ENCODE measurements at regions not wholly inside any gene's neighbourhood (a gene's known extent, or its start where the extent isn't known, plus 50 kb on each side); places are given as distances from the start of the nearest gene placed in this dataset.

DNA sequence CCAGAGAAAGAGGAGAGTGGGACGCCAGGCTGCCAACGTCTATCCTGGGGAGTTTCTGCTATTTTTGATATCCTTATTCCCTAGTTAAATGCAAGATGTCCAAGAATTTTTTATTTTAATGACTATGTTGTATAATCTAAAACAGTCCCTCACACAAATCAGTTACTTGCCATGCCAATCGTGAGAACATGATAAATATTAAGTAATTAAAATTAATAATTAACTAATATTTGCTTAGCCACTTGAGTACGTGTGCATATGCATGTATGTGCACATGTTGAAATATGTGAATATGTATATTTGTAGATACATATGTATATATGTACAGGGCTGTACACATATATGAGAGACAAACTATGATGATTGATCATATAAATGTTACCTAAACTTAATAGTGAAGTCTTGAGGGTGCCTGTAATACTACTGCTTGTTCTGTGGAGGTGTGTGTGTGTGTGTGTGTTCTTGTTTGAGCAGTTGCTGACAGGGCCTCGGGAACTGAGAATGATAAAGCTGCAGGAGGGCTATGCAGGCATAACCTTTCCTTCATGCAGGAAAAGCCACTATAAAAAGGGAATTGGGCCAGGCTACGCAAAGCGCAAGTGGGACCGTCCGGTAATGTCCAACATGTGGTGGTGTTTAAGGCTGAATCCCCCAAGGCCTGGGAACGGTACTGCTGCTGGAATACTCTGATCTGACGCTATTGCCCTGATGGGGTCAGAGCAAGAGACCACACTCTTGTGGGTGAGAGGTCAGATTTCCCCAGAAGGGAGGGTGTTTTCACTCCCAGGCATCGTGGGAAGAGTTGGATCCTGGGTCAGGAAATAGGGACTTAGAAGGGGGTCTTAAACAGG lies 148.3 kb upstream of the TBX18 start:
- Histone ChIP-seq H3K9me3 (replicated peaks; ENCODE audit: insufficient read depth, low read length) (no peaks in the 10 kb centered on the region), H3K9me2 (replicated peaks; ENCODE audit: insufficient read depth, low read length) (no peaks in the 10 kb centered on the region), H3K4me2 (ENCODE audit: low read depth, low read length) (no peak overlapping the region), H3K27ac (ENCODE audit: low read length) (no peak overlapping the region), H3K4me3 (ENCODE audit: low read length) (no peak overlapping the region), H3K27me3 (replicated peaks; ENCODE audit: insufficient read depth, low read length) (no peaks in the 10 kb centered on the region), H3K79me2 (ENCODE audit: low read length) (no peaks in the 10 kb centered on the region), H3K9ac (ENCODE audit: low read length) (no peak overlapping the region), H3K36me3 (replicated peaks; ENCODE audit: insufficient read depth, low read length) (no peaks in the 10 kb centered on the region), H4K20me1 (ENCODE audit: insufficient read depth, low read length) (no peaks in the 10 kb centered on the region), H2AFZ (ENCODE audit: low read length) (no peak overlapping the region), H3F3A (ENCODE audit: insufficient read depth, low read length) (no peaks in the 10 kb centered on the region), H3K4me1 (ENCODE audit: low read length) (peaks cover 4% of the 10 kb centered on the region; the same call in 1 of the 2 replicates)
- TF ChIP-seq, protein P1, sequence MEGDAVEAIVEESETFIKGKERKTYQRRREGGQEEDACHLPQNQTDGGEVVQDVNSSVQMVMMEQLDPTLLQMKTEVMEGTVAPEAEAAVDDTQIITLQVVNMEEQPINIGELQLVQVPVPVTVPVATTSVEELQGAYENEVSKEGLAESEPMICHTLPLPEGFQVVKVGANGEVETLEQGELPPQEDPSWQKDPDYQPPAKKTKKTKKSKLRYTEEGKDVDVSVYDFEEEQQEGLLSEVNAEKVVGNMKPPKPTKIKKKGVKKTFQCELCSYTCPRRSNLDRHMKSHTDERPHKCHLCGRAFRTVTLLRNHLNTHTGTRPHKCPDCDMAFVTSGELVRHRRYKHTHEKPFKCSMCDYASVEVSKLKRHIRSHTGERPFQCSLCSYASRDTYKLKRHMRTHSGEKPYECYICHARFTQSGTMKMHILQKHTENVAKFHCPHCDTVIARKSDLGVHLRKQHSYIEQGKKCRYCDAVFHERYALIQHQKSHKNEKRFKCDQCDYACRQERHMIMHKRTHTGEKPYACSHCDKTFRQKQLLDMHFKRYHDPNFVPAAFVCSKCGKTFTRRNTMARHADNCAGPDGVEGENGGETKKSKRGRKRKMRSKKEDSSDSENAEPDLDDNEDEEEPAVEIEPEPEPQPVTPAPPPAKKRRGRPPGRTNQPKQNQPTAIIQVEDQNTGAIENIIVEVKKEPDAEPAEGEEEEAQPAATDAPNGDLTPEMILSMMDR (IDR thresholded peaks at IDR 0.05; ENCODE audit: low read length) = no peak
- TF ChIP-seq EZH2 (optimal IDR thresholded peaks at IDR 0.05; ENCODE audit: low read depth, low read length) (no peak), EZH2phosphoT487 (IDR thresholded peaks at IDR 0.05; ENCODE audit: low read length) (no peak)
- no peak for DNase-seq

DNA sequence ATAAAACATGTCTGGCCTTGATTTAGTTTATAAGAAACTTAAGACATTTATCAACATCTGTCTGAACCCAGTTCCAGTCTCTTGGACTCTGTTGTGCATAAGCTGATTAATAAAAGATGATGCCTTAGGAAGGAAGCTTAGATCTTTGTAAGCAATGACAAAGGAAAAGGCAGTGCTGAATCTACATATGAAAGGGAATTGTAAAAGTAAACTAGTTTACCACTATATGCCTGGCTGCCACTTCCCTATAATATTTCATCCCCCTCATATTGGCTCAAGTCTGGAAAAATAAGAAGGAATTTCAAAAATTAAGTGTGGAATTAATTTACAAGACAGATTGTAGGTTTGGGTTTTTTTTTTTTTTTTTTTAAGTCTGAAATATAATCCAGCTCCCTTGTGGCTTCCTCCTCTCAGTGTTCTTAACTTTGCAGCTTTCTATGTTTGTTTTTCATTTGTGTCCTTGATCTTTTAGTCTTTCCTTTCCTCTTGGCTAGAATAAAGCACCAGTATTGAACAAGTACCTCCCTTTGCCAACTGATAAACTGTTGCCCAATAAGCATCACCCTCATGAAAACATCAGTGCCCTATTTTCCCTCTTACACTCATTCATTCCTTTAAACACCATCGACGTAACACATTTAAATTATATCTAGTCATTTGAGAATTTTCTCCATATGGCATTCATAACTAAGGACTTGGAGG lies 146.7 kb upstream of the TBX18 start:
- Histone ChIP-seq H3K27ac (ENCODE audit: low read length) (no peak overlapping the region), H3K36me3 (replicated peaks; ENCODE audit: insufficient read depth, low read length) (no peaks in the 10 kb centered on the region), H3K9me2 (replicated peaks; ENCODE audit: insufficient read depth, low read length) (no peaks in the 10 kb centered on the region), H3K4me3 (ENCODE audit: low read length) (no peak overlapping the region), H3F3A (ENCODE audit: insufficient read depth, low read length) (no peaks in the 10 kb centered on the region), H3K4me1 (ENCODE audit: low read length) (peaks cover 4% of the 10 kb centered on the region; the same call in 1 of the 2 replicates), H3K79me2 (ENCODE audit: low read length) (no peaks in the 10 kb centered on the region), H3K4me2 (ENCODE audit: low read depth, low read length) (no peak overlapping the region), H4K20me1 (ENCODE audit: insufficient read depth, low read length) (no peaks in the 10 kb centered on the region), H3K9me3 (replicated peaks; ENCODE audit: insufficient read depth, low read length) (no peaks in the 10 kb centered on the region), H2AFZ (ENCODE audit: low read length) (no peak overlapping the region), H3K27me3 (replicated peaks; ENCODE audit: insufficient read depth, low read length) (no peaks in the 10 kb centered on the region), H3K9ac (ENCODE audit: low read length) (no peak overlapping the region)
- TF ChIP-seq, protein P1 (IDR thresholded peaks at IDR 0.05; ENCODE audit: low read length) = no peak
- no peak for TF ChIP-seq EZH2 (optimal IDR thresholded peaks at IDR 0.05; ENCODE audit: low read depth, low read length)
- no peak for TF ChIP-seq EZH2phosphoT487 (IDR thresholded peaks at IDR 0.05; ENCODE audit: low read length)
- DNase-seq = no peak

DNA sequence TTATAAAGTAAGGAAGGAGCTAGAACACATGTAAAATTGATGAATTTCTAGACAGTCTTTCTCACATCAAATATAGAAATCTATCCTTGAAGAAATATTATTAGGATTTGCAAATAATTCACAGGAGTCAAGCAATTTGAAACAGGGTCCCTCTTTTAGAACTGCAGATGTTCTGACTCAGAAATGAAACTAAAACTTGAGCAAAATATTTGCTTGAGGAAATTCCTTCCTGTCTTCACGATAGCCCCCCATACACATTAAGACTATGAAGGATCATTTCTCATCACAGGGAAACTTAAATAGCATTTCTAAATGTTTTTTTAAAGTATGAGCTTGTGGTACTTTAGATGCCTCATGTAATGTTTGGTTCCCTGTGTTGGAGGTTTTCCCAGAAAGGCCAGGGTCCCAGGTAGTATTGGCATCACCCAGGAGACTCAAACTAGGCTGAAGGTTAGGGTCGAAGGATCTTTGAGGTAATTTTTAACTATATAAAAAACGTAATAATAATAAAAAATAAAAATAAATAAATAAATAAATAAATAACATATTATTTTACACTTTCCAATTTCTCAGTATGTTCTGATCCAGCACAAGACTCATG lies 144.0 kb upstream of the TBX18 start:
- H3K9ac ChIP-seq (ENCODE audit: low read length) = no peak overlapping the region; the same call in 1 of the 2 replicates
- H3F3A ChIP-seq (ENCODE audit: insufficient read depth, low read length) = no peaks in the 10 kb centered on the region
- TF ChIP-seq EZH2 (optimal IDR thresholded peaks at IDR 0.05; ENCODE audit: low read depth, low read length) (no peak), EZH2phosphoT487 (IDR thresholded peaks at IDR 0.05; ENCODE audit: low read length) (no peak)
- TF ChIP-seq, protein P1 (IDR thresholded peaks at IDR 0.05; ENCODE audit: low read length) = no peak
- DNase-seq = peak; percentile 8
- no peaks in the 10 kb centered on the region for H3K79me2 ChIP-seq (ENCODE audit: low read length)
- H3K4me1 ChIP-seq (ENCODE audit: low read length) = peaks cover 4% of the 10 kb centered on the region; the same call in 1 of the 2 replicates
- H3K27ac ChIP-seq (ENCODE audit: low read length) = no peak overlapping the region
- H3K36me3 ChIP-seq (replicated peaks; ENCODE audit: insufficient read depth, low read length) = no peaks in the 10 kb centered on the region
- H3K9me2 ChIP-seq (replicated peaks; ENCODE audit: insufficient read depth, low read length) = no peaks in the 10 kb centered on the region
- H3K4me2 ChIP-seq (ENCODE audit: low read depth, low read length) = peak overlapping the region; percentile 47; the same call in 1 of the 2 replicates
- H3K9me3 ChIP-seq (replicated peaks; ENCODE audit: insufficient read depth, low read length) = no peaks in the 10 kb centered on the region
- no peaks in the 10 kb centered on the region for H4K20me1 ChIP-seq (ENCODE audit: insufficient read depth, low read length)
- no peaks in the 10 kb centered on the region for H3K27me3 ChIP-seq (replicated peaks; ENCODE audit: insufficient read depth, low read length)
- no peak overlapping the region for H3K4me3 ChIP-seq (ENCODE audit: low read length)
- H2AFZ ChIP-seq (ENCODE audit: low read length) = 0 out of 2 replicates have a peak overlapping the region, but pooled peaks have one; percentile 39
